GM12865 (cell line): ENCODE measurements at regions not wholly inside any gene's neighbourhood (a gene's known extent, or its start where the extent isn't known, plus 50 kb on each side); places are given as distances from the start of the nearest gene placed in this dataset.

Source experiments
- DNase-seq: peaks from one replicate; pipeline ENCODE4 v3.0.0; 2010; ENCODE audit warnings: low read depth
- H3K4me3 ChIP-seq: 2 replicates; pipeline ENCODE4 v1.5.1; 2011; ENCODE audit warnings: mild to moderate bottlenecking, low read depth, low read length, control low read depth
- TF ChIP-seq, protein P1 (sequence below): IDR thresholded peaks from 2 replicates; pipeline ENCODE4 v1.5.1; 2011; ENCODE audit warnings: low read length, control low read depth, low read depth, inconsistent platforms; ENCODE audit not compliant: insufficient read depth; ENCODE audit errors: missing control alignments

DNA sequence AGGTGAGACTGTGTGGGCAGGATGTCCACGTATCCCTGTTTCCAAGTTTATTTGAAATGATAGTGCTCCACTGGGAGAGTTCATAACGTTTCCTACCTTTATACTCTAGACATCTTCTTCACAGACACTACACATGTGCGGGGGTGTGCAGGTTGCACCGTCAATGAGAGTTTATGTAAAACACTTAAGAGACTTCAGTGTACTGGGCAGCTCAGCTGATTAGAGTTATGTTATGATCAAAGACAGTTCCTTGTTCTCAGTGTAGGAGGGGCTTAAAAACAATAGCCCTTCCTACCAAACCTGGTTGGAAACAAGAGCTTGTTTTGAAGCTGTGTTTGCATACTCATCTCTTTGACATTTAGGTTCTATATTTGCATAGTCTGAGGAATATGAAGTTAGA is 326.9 kb upstream of the AGA start:
- DNase-seq, result no peak
- H3K4me3 ChIP-seq, result no peak overlapping the region
- TF ChIP-seq, protein P1, sequence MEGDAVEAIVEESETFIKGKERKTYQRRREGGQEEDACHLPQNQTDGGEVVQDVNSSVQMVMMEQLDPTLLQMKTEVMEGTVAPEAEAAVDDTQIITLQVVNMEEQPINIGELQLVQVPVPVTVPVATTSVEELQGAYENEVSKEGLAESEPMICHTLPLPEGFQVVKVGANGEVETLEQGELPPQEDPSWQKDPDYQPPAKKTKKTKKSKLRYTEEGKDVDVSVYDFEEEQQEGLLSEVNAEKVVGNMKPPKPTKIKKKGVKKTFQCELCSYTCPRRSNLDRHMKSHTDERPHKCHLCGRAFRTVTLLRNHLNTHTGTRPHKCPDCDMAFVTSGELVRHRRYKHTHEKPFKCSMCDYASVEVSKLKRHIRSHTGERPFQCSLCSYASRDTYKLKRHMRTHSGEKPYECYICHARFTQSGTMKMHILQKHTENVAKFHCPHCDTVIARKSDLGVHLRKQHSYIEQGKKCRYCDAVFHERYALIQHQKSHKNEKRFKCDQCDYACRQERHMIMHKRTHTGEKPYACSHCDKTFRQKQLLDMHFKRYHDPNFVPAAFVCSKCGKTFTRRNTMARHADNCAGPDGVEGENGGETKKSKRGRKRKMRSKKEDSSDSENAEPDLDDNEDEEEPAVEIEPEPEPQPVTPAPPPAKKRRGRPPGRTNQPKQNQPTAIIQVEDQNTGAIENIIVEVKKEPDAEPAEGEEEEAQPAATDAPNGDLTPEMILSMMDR, result no peak

DNA sequence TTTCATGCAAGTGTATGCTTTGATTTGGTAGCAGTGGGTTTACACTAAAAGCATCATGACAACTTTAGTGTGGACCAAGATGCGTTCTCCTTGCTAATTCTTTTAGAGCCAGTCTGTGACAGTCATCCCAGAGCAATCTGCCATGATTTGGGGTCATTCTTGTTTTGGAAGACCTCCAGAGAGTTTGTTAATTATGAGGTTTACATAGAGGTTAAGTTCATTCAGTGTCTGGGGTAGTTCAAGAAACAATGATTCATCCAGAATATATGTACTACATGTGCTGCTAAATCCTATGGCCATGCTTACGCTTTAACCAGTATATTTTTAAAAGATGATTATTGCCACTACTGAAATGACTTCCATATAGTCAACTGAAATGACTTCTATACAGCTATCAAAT is 328.5 kb upstream of the AGA start:
- DNase-seq, result no peak
- H3K4me3 ChIP-seq, result no peak overlapping the region
- TF ChIP-seq, protein P1, result no peak

DNA sequence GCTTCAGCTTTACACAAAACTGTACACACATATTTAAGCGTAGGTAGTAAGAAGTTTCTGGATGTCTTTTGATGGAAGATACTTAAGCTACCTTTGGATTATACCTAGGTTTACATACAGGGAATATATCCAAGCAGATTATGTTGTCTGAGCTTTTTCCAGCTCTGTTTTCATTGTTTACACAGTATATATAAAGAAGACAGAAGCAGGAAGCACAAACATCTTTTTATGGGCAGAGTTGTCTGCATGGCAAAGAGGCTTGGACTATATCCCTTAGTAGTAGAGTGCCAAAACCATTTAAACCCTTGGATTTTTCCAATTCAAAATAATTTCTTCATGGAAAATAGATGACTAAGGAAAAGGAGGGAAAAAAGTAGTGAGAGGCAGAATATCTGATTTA is 329.4 kb upstream of the AGA start:
- TF ChIP-seq, protein P1, result no peak
- DNase-seq, result no peak
- no peak overlapping the region for H3K4me3 ChIP-seq

DNA sequence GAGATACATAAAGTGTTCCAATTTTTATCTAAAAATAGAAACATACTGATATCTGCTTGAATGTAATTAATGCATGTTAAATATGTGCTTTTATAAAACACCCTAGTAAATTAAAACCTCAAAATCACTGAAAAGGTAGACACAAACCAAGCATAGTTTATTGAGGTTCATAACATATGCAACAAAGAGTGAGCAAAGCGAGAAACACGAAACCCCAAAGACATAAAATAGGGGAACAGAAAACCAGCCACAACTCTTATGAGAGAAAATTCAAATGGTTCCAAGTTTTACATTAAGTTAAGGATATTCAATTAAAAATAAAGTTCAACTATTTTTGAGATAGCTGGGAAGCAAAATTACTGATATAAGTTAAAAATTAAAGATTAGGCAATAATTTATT is 336.4 kb upstream of the AGA start:
- TF ChIP-seq, protein P1, result no peak
- no peak overlapping the region for H3K4me3 ChIP-seq
- DNase-seq, result no peak

DNA sequence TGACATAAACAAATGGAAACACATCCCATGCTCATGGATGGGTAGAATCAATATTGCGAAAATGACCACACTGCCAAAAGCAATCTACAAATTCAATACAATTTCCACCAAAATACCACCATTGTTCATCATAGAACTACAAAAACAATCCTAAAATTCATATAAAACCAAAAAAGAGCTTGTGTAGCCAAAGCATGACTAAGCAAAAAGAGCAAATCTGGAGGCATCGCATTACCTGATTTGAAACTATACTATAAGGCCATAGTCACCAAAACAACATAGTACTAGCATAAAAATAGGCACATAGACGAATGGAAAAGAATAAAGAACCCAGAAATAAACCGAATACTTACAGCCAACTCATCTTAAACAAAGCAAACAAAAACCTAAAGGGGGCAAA is 342.8 kb upstream of the AGA start:
- no peak for DNase-seq
- TF ChIP-seq, protein P1, result no peak
- H3K4me3 ChIP-seq, result no peak overlapping the region

DNA sequence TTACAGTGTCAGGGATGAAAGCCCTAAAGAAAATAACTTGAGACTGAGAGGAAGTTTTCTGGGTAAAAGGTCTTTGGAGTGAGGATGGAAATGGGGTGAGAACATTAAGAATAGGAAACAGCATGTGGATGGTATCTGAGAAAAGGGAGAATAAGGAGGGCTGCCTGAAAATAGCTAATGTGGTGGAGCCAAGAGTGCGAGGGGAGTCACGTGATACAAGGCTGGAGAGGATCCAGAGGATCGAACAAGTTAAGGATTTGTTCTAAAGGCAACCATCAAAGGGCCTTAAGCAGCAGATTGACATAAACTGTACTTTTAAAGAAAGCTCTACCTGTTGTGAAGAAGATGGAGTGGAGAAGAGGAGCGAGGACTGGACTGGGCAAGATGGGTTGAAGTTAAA is 347.4 kb upstream of the AGA start:
- no peak for DNase-seq
- TF ChIP-seq, protein P1, result no peak
- no peak overlapping the region for H3K4me3 ChIP-seq

DNA sequence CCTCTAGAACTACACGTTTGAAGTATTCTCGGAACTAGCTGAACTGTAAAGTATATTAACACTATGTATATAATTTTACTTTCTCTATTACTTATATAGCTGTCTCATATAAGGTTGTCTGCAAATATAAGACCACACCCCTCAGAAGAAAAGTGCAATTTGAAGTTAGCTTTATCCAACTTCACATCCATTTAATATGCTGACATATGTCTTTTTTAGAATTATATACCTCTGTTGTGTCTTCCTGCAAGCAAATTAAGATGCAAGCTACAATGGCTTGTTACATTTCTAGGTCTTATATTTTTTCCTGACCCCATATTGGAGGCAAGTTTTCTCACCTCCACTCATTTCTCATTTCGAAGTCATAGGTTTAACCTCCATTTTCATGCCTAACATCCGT is 349.0 kb upstream of the AGA start:
- DNase-seq, result no peak
- no peak overlapping the region for H3K4me3 ChIP-seq
- TF ChIP-seq, protein P1, result no peak
